SW 1271 (cell line): ENCODE measurements at regions not wholly inside any gene's neighbourhood (a gene's known extent, or its start where the extent isn't known, plus 50 kb on each side); places are given as distances from the start of the nearest gene placed in this dataset.
"Not testable (repeated sequence)": the region's sequence is repeated elsewhere in the genome, so short reads cannot be mapped to it uniquely, and the experiment has no call there.

ENCODE experiments used
- DNase-seq, 2 experiments: peaks; one replicate each; lab custom pipeline; 2025; lab: John Stamatoyannopoulos, UW

GRCh38 chr4:187125062-187125461, 401.4 kb upstream of the FAT1 start:
- DNase-seq, result no peak

- DNase-seq, result no peak
Observed at GRCh38 chr4:187127456-187127855, 403.8 kb upstream of the FAT1 start.

- DNase-seq, result no peak
Observed at GRCh38 chr4:187128222-187128621, 404.6 kb upstream of the FAT1 start.

- no peak for DNase-seq
Observed at GRCh38 chr4:187128976-187129375, 405.3 kb upstream of the FAT1 start.

GRCh38 chr4:187131826-187132225, 408.2 kb upstream of the FAT1 start:
- DNase-seq, result not testable (repeated sequence)

- DNase-seq, result no peak
Observed at GRCh38 chr4:187135878-187136277, 412.2 kb upstream of the FAT1 start.

GRCh38 chr4:187139141-187139540, 415.5 kb upstream of the FAT1 start:
- no peak for DNase-seq

- no peak for DNase-seq
Observed at GRCh38 chr4:187141101-187141500, 417.4 kb upstream of the FAT1 start.

- no peak for DNase-seq
Observed at GRCh38 chr4:187149229-187149945, 425.7 kb upstream of the FAT1 start.

GRCh38 chr4:187157380-187157958, 433.8 kb upstream of the FAT1 start:
- no peak for DNase-seq

- DNase-seq, result no peak
Observed at GRCh38 chr4:187158003-187158402, 434.3 kb upstream of the FAT1 start.

- no peak for DNase-seq
Observed at GRCh38 chr4:187160486-187160885, 436.8 kb upstream of the FAT1 start.

- no peak for DNase-seq
Observed at GRCh38 chr4:187166886-187167512, 443.3 kb upstream of the FAT1 start.

GRCh38 chr4:187171706-187172339, 448.2 kb upstream of the FAT1 start:
- DNase-seq, result no peak

GRCh38 chr4:187172340-187172761, 448.7 kb upstream of the FAT1 start:
- DNase-seq, result no peak

GRCh38 chr4:187174749-187175148, 451.1 kb upstream of the FAT1 start:
- DNase-seq, result no peak

GRCh38 chr4:187175197-187175596, 451.5 kb upstream of the FAT1 start:
- no peak for DNase-seq

GRCh38 chr4:187176261-187176910, 452.7 kb upstream of the FAT1 start:
- DNase-seq, result no peak

- DNase-seq, result no peak
Observed at GRCh38 chr4:187178084-187178483, 454.4 kb upstream of the FAT1 start.

- DNase-seq, result no peak
Observed at GRCh38 chr4:187178587-187178986, 454.9 kb upstream of the FAT1 start.

- no peak for DNase-seq
Observed at GRCh38 chr4:187179086-187180058, 455.7 kb upstream of the FAT1 start.
